NCI-H82 treated with DMSO at 0.1 percent for 48 hours (cell line): ENCODE measurements at regions not wholly inside any gene's neighbourhood (a gene's known extent, or its start where the extent isn't known, plus 50 kb on each side); places are given as distances from the start of the nearest gene placed in this dataset.

Experiments used
- DNase-seq: peaks from one replicate; lab custom pipeline; 2025; ENCODE audit not compliant: unreplicated experiment; lab: John Stamatoyannopoulos, UW

- DNase-seq = no peak
Measured at GRCh38 chr2:239523954-239524330, 123.1 kb upstream of the HDAC4 start.

GRCh38 chr2:239523147-239523953, 122.5 kb upstream of the HDAC4 start:
- DNase-seq = no peak

GRCh38 chr2:239522740-239523119, 121.9 kb upstream of the HDAC4 start:
- no peak for DNase-seq

GRCh38 chr2:239522002-239522739, 121.4 kb upstream of the HDAC4 start:
- no peak for DNase-seq

GRCh38 chr2:239521518-239521815, 120.6 kb upstream of the HDAC4 start:
- DNase-seq = no peak

- no peak for DNase-seq
Measured at GRCh38 chr2:239520811-239521517, 120.1 kb upstream of the HDAC4 start.

DNA sequence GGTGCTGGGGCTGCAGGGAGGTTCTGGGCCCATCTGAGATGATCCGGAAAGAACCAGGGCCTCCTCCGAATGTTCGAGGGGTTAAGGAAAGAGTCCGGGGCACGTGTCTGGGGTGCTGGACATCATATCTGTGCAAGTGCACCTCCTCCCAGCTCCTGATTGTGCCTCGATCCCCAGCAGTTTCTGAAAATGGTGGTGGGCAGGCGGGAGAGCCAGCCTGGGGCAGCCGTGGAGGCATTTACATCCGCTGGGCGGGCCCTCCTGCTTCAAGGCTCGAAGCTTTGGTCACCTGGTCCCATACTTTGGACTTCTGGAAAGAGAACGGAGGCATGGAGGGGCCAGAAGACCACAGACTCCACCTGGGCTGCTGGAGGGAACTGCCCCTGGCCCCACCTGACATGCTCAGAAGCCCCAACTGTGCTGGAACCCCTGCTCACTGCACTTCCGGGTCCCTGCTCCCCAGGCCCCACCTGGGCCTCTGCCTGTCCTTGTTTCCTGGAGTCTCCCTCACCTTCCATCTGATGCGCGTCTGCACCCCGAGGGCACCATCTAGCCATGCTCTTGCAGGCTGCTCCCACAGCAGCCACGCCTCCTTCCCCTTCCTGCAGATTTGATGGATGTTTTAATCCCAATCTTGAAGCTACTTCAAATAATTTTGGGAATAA, 119.2 kb upstream of the HDAC4 start:
- DNase-seq = no peak

DNA sequence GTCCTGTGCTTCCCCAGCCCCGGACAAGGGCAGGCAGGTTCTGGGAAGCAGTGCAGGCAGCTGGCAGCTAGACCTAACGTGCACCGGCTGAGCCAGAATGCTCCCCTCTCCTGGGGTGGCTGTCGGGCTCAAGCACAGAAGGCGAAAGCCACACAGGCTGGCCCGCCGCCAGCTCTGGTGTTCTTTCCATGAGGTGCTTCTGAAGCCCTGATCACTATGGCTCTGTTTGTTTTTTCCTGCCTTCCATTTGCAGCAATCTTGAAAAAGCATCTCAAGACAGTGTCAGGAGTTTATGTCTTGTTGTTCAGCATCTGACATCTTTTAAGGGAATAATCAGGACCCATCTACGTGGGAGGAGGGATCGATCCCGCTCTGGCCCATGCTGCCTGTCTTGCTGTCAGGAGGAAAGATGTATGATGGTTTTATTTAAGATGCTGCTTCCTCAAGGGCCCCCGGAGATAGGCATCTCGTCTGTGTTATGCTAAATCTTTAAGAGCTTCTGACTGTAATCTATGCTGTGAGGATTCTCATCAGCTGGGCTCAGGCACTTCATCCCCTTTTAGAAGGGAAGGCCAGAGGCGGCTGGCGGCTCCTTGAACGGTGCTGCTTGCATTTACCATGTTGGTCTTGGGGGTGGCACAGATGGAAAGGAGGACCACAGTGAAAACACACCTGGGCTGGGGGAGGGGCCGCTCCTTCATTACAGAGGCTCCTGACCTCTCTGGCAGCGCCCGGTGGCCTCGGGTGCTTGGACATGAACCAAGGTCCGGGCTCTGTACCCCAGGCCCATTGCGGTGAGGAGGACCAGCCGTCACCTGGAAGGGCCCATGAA, 118.5 kb upstream of the HDAC4 start:
- DNase-seq = no peak

- no peak for DNase-seq
Measured at GRCh38 chr2:239518286-239519088, 117.7 kb upstream of the HDAC4 start.

DNA sequence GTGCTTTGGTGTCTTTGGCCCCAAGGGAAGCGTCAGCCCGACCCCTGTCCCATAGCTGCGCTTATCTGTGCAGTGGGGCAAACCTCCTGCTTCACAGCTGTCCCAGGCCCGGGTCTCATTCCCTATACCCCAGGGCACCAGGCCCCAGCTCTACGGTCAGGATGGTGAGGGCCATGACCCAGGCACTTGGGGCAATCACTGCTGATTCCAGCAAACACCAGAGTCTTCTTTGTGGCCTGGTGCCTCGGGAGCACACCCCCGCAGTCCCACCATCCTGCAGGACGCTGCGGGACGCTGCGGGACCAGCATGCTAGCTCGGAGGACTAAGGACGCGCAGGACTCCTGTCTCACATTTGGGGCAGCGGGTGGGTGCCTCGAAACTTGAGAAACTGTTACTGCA, 116.9 kb upstream of the HDAC4 start:
- DNase-seq = no peak

DNA sequence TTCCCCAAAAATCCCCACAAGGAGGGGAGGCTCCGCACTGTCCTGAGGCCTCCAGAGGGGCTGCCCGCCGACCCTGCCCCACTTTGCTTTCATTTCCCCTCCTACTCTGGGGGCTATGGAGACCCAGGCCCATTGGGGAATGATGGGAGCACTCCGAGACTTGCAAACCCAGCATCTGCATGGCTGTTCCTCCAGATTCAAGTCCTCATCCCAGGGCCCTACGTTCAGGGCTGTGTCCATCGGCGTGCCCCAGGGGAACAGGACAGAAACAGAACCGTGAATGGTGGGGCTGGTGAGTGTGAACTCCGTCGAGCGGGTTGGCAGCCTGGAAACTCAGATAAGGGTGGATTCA, 116.1 kb upstream of the HDAC4 start:
- no peak for DNase-seq

GRCh38 chr2:239516286-239516953, 115.6 kb upstream of the HDAC4 start:
- no peak for DNase-seq

GRCh38 chr2:239514754-239515530, 114.1 kb upstream of the HDAC4 start:
- no peak for DNase-seq

- DNase-seq = no peak
Measured at GRCh38 chr2:239512054-239512453, 111.2 kb upstream of the HDAC4 start.

DNA sequence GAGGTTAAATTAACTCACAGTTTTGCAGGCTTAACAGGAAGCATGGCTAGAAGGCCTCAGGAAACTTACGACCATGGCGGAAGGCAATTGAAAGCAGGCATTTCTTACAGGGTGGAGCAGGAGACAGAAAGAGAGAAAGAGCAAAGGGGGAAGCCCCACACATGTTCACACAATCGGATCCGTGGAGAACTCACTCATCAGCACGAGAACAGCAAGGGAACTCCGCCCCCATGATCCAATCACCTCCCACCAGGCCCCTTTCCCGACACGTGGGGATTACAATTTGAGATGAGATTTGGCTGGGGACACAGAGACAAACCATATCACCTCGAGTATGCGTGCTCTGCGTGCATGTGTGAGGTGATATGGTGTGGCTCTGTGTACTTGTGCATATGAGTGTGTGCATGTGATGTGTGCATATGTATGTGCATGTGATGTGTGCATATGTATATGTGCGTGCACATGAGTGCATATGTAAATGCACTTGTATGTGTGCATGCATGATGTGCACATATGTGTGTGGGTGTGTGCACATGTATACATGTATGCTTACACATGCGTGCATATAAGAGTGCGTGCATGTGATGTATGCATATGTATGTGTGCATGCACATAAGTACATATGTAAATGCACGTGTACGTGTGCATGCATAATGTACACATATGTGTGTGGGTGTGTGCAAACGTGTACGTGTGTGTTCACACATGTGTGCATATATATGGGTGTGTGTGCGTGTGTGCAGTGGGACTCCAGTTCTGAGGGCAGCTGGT, 108.7 kb upstream of the HDAC4 start:
- no peak for DNase-seq

DNA sequence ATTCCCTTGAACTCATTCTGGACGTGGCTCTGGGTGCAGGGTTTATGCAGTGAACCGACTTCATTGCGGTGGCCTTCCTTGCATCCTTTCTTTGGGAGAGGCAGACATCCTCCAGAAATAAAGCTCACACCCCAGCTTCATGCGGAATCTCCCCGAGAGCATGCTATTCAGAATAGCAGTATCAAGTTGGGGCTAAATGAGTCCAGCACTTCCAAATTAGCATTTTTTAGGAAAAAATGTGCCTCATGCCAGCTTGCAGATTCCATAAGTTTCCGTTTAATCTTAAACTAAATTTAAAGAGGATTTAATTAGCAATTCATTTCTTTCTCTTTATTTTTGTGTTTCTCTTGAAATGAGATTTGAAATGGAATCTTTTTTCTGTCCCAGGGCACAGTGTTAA, 107.4 kb upstream of the HDAC4 start:
- no peak for DNase-seq

GRCh38 chr2:239507576-239508258, 106.9 kb upstream of the HDAC4 start:
- no peak for DNase-seq
